ENCODE measurements at regions not wholly inside any gene's neighbourhood (a gene's known extent, or its start where the extent isn't known, plus 50 kb on each side); places are given as distances from the start of the nearest gene placed in this dataset.

DNA sequence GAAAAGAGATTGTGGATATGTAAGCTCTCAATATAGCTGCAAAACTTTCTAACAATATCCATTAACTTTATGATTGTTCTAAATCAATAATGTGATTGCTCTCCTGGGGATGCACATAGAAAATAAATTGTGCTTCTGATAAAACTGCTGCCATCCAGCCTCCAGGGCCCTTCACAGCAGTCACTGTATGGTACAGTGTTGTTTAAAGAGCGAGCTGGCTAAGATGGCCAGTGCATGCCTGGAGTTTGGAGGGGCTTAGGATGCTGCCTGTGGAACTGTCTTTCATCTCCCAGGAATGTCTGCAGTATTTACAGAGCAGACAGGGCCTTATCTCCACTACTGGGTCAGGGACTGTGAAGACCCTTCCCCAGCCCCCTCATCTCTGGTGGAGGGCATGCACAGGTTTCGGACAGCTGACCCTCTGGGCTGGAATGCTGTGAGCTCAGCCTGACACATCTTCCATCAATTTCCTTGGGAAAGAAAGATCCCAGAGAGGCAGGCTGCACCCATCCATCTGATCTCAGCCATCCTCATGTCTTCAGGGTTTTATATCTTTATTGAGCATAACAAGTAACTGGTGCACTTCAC lies 137.0 kb downstream of the PLPP3 start:
- ChIA-PET CTCF (interaction anchor here (0.5 to 0.6 kb wide), 2 partner anchors 390 to 1079 kb away, joined by 3 to 4 read pairs; no protein-coding TSS in a partner anchor), POLR2A (ENCODE audit: low non-redundant PET) (no interaction called here)
- DNase-seq (ENCODE audit: low spot score) = no peak
- no peak overlapping the region for H3K27ac ChIP-seq
- TF ChIP-seq, protein P1, sequence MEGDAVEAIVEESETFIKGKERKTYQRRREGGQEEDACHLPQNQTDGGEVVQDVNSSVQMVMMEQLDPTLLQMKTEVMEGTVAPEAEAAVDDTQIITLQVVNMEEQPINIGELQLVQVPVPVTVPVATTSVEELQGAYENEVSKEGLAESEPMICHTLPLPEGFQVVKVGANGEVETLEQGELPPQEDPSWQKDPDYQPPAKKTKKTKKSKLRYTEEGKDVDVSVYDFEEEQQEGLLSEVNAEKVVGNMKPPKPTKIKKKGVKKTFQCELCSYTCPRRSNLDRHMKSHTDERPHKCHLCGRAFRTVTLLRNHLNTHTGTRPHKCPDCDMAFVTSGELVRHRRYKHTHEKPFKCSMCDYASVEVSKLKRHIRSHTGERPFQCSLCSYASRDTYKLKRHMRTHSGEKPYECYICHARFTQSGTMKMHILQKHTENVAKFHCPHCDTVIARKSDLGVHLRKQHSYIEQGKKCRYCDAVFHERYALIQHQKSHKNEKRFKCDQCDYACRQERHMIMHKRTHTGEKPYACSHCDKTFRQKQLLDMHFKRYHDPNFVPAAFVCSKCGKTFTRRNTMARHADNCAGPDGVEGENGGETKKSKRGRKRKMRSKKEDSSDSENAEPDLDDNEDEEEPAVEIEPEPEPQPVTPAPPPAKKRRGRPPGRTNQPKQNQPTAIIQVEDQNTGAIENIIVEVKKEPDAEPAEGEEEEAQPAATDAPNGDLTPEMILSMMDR (conservative IDR thresholded peaks at IDR 0.05; ENCODE audit: low read depth) = no peak

DNA sequence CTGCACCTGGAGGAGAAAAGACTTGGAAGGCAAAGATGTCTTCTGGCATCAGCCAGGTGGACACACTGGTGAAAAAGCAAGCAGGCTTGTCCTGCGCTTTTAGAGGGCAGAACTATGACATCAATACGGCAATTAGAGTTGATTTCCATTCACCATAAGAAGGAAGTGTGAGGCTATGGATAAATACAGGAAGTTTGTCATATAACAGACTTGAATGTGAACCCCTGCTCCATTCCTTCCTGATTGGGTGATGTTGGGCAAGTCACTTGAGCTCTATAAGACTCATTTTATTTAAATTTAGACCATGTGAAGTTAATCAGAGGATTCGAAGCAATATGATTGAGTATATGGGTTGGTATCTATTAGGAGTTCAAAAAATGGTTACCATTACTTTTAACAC lies 137.8 kb downstream of the PLPP3 start:
- H3K27ac ChIP-seq = no peak overlapping the region
- TF ChIP-seq, protein P1 (conservative IDR thresholded peaks at IDR 0.05; ENCODE audit: low read depth) = no peak
- ChIA-PET POLR2A (ENCODE audit: low non-redundant PET) (no interaction called here), CTCF (no interaction called here)
- DNase-seq (ENCODE audit: low spot score) = no peak

DNA sequence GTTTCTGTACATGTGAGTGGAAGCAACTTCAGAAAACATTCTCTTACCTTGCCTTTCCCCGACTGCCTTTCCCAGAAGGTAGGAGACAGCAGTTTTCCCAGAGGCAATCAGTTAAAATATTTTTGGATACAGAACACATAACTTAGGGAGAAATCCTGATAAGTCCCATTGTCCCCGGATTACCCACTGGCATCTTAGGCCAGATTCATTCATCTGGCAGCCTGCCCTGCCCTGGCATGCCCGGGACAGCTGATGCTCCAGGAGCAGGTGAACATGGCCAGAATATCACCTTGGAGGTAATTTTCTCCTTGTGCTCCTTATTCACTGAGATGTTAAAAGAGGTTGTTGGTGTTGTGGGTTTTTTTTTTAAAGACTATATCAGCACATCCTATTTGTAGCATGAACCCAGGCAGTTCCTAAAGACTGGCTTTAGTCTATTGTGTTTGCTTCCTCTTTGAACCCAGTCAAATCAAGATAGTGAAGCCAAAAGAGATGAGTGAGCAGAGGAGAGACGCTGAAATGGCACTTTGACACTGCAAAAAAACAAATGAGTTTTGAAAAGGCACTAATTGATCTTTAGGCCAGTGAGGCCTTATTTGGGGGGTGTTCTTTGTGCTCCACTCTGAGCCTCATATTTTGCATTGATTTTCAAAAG lies 139.6 kb downstream of the PLPP3 start:
- CTCF ChIA-PET = no interaction called here
- DNase-seq (ENCODE audit: low spot score) = no peak
- no peak overlapping the region for H3K27ac ChIP-seq
- TF ChIP-seq, protein P1 (conservative IDR thresholded peaks at IDR 0.05; ENCODE audit: low read depth) = no peak
- POLR2A ChIA-PET (ENCODE audit: low non-redundant PET) = no interaction called here

DNA sequence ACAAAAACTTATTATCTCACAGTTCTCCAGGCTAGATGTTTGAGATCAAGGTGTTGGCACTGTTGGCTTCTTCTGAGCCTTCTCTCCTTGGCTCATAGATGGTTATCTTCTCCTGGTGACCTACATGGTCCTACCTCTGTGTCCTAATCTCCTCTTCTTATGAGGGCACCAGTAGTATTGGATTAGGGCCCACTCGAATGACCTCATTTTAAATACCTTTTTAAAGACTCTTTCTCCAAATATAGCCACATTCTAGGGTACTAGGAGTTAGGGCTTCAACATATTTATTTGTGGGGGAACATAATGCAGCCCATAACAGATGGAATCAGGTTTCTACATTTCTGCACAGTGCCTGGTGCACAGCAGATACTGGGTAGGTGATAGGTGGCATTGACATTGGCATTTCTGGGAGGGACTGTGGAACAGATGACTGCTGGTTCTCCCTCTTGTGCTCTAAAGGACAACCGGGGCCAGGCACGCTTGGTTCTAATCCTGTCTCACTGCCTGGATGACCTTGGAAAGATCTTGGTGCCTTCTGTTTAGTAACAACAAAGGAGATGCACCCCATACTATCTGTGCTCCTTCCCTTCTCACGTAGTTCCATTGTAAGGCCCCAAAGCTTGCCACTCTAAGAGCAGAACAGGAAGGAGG lies 140.3 kb downstream of the PLPP3 start:
- CTCF ChIA-PET = no interaction called here
- POLR2A ChIA-PET (ENCODE audit: low non-redundant PET) = no interaction called here
- no peak overlapping the region for H3K27ac ChIP-seq
- TF ChIP-seq, protein P1 (conservative IDR thresholded peaks at IDR 0.05; ENCODE audit: low read depth) = no peak
- DNase-seq (ENCODE audit: low spot score) = no peak

DNA sequence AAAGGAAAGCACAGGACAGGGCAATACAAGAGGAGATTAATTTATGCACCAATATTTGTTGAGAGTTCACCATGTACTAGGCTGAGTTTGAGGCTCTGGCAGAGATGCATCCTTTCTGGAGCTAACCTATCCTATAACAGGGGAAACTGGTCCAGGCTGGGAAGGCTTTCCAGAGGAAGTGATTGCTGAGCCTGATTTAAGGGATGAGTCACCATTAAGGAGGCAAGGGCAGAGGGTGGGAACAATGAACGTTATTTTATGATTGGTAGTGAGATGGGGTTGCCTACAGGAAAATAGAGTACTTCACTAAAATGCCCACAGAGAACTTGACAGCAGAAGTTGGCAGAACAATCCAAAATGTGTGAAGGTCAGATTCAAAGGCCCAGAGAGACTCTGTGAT lies 141.4 kb downstream of the PLPP3 start:
- H3K27ac ChIP-seq = no peak overlapping the region
- TF ChIP-seq, protein P1 (conservative IDR thresholded peaks at IDR 0.05; ENCODE audit: low read depth) = no peak
- POLR2A ChIA-PET (ENCODE audit: low non-redundant PET) = no interaction called here
- peak; percentile 10 for DNase-seq (ENCODE audit: low spot score)
- CTCF ChIA-PET = interaction anchor here (0.7 kb wide), 1 partner anchor 24 kb away, joined by 6 read pairs; no protein-coding TSS in a partner anchor

DNA sequence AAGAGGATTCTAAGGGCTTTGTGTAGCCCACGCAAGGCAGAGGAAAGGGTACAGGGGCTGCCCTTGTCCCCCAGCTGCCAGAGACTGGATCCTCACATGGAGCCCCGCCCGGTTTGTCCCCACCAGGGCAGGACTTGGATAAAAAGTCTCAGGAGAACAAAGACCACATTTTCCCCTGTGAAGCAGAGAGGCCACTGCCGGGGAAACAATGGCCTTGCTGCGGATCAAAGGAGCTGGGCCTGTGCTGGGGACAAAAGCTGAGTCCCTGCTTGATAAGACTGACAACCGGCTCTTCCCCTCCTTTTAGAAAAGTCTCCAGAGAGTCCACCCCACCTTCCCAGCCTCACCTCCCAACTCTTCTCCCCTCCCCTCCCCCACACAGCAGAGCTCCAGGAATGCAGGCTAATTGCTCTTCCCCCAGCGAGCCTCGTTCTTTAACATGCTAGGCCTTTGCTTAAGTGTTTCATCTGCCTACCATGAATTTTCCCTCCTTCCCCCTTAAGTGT lies 142.4 kb downstream of the PLPP3 start:
- POLR2A ChIA-PET (ENCODE audit: low non-redundant PET) = no interaction called here
- H3K27ac ChIP-seq = no peak overlapping the region
- CTCF ChIA-PET = no interaction called here
- no peak for DNase-seq (ENCODE audit: low spot score)
- TF ChIP-seq, protein P1 (conservative IDR thresholded peaks at IDR 0.05; ENCODE audit: low read depth) = no peak

Measured in RWPE1 (cell line).